ENCODE measurements at regions not wholly inside any gene's neighbourhood (a gene's known extent, or its start where the extent isn't known, plus 50 kb on each side); places are given as distances from the start of the nearest gene placed in this dataset.

DNA sequence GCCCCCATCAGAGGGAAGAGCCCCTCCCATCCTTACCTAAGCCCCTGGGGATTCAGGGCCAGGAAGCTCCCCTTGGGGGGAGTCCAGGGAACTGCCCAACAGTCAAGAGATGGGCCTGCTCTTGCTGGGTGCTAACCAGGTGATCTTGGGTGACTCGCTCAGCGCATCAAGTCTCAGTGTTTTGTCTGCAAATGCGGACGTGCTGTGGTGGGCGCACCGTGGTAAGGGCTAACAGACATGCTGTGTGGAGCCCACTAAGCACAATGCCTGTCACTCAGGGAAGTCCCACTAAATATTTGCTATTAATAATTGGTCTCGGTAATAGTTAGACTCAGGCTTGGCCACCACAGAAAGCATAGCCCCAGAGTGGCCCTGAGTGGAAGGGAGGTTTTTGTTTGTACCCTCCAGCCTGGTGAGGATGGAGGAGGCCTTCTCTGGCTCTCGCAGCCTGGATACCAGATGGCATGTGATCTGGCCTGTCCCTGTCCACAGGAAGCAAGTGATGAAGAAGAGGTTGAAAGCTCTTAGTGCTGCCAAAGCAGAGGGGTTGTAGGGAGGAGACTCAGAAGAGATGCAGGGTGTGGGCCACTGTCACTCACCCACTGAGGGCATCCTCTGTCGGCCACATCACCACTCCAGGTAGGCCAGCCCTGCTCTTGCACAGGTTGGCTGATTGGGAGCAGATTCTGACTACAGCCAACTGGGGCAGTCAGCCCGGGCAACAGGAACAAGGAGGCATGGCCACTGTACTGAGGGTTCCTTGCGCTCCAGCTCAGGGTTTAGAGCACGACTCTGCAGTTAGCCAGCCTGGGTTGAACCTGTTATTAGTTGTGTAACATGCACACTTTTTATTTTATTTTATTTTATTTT, 69.8 kb upstream of the KSR1 start:
- intact Hi-C loops (cut with DNase I, micrococcal nuclease): no loop called here
- TF ChIP-seq CTCF (IDR thresholded peaks at IDR 0.05): no peak
- no peaks in the 10 kb centered on the region for H3K4me1 ChIP-seq (ENCODE audit: insufficient read depth, low read length)

DNA sequence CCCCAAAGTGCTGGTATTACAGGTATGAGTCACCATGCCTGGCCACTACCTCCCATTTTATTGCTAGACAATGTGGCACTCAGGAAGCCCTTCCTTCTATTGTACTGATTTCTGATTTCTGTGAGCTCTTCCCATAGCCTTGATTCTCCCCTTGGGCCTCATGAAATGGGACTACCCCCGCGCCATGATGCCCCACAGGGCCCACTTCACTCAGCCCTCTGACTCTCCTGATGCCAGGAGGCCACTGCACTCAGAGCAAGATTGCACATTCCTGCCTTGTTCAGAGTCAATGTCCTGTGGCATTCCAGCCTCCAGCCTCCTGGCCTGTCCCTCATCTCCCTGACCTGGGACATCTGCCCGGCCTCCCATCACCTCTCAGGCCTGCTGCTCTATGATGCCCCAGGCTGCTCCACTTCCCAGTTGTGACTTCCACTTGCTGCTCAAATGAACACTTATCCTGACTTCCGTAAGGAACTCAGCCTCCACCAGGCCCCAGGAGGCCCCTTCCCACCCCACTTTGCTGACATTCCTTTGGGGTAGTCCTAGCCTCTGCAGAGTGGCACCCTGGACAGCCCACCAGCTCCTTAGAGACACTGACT, 66.6 kb upstream of the KSR1 start:
- ATAC-seq (ENCODE audit: poor library complexity): no peak
- Histone ChIP-seq H3K36me3 (ENCODE audit: insufficient read depth, low read length) (no peaks in the 10 kb centered on the region), H3K27ac (ENCODE audit: low read depth in 1 of 2, low read length in 2 of 2) (no peak overlapping the region), H3K4me3 (ENCODE audit: low read length) (no peak overlapping the region), H3K9me3 (ENCODE audit: control insufficient read depth in 1 of 2, insufficient read depth in 1 of 2, low read length in 2 of 2) (no peaks in the 10 kb centered on the region), H3K27me3 (ENCODE audit: control insufficient read depth in 1 of 2, insufficient read depth in 2 of 2, low read length in 2 of 2) (no peaks in the 10 kb centered on the region), H3K4me1 (ENCODE audit: insufficient read depth, low read length) (no peaks in the 10 kb centered on the region)
- no peak overlapping the region for H3K4me3 Mint-ChIP-seq
- H3K27ac Mint-ChIP-seq: no peak overlapping the region
- H3K4me1 Mint-ChIP-seq (ENCODE audit: low read depth): no peaks in the 10 kb centered on the region
- peaks cover 7% of the 10 kb centered on the region for H3K27me3 Mint-ChIP-seq
- ChIA-PET POLR2A (interaction anchor here (0.6 kb wide), 1 partner anchor 1959 kb away, joined by 3 read pairs; no protein-coding TSS in a partner anchor), CTCF (no interaction called here)
- TF ChIP-seq CTCF (IDR thresholded peaks at IDR 0.05): no peak
- no peaks in the 10 kb centered on the region for H3K36me3 Mint-ChIP-seq (ENCODE audit: low read depth)
- no peak for DNase-seq
- intact Hi-C loops (cut with DNase I, micrococcal nuclease): no loop called here
- no peaks in the 10 kb centered on the region for H3K9me3 Mint-ChIP-seq

More for the DNA sequence above, 69.8 kb upstream of the KSR1 start:
- H3K4me3 Mint-ChIP-seq: no peak overlapping the region
- H3K27ac Mint-ChIP-seq: no peak overlapping the region
- ATAC-seq (ENCODE audit: poor library complexity) (no peak), DNase-seq (no peak)
- Histone ChIP-seq H3K27me3 (ENCODE audit: control insufficient read depth in 1 of 2, insufficient read depth in 2 of 2, low read length in 2 of 2) (no peaks in the 10 kb centered on the region), H3K9me3 (ENCODE audit: control insufficient read depth in 1 of 2, insufficient read depth in 1 of 2, low read length in 2 of 2) (no peaks in the 10 kb centered on the region), H3K4me3 (ENCODE audit: low read length) (no peak overlapping the region), H3K36me3 (ENCODE audit: insufficient read depth, low read length) (no peaks in the 10 kb centered on the region), H3K27ac (ENCODE audit: low read depth in 1 of 2, low read length in 2 of 2) (no peak overlapping the region)
- ChIA-PET POLR2A (interaction anchor here (0.8 kb wide), 1 partner anchor 228 kb away, joined by 4 read pairs; no protein-coding TSS in a partner anchor), CTCF (no interaction called here)
- no peaks in the 10 kb centered on the region for H3K36me3 Mint-ChIP-seq (ENCODE audit: low read depth)
- H3K27me3 Mint-ChIP-seq: peaks cover 8% of the 10 kb centered on the region
- no peaks in the 10 kb centered on the region for H3K4me1 Mint-ChIP-seq (ENCODE audit: low read depth)
- no peaks in the 10 kb centered on the region for H3K9me3 Mint-ChIP-seq

GRCh38 chr17:27390540-27390939, 65.7 kb upstream of the KSR1 start:
- Histone ChIP-seq H3K4me3 (ENCODE audit: low read length) (no peak overlapping the region), H3K9me3 (ENCODE audit: control insufficient read depth in 1 of 2, insufficient read depth in 1 of 2, low read length in 2 of 2) (no peaks in the 10 kb centered on the region), H3K27me3 (ENCODE audit: control insufficient read depth in 1 of 2, insufficient read depth in 2 of 2, low read length in 2 of 2) (peaks cover 0 to 2% of the 10 kb centered on the region in 2 experiments), H3K27ac (ENCODE audit: low read depth in 1 of 2, low read length in 2 of 2) (no peak overlapping the region), H3K36me3 (ENCODE audit: insufficient read depth, low read length) (no peaks in the 10 kb centered on the region), H3K4me1 (ENCODE audit: insufficient read depth, low read length) (no peaks in the 10 kb centered on the region)
- H3K4me1 Mint-ChIP-seq (ENCODE audit: low read depth): no peaks in the 10 kb centered on the region
- H3K4me3 Mint-ChIP-seq: no peak overlapping the region
- H3K36me3 Mint-ChIP-seq (ENCODE audit: low read depth): no peaks in the 10 kb centered on the region
- H3K9me3 Mint-ChIP-seq: no peaks in the 10 kb centered on the region
- peaks cover 14% of the 10 kb centered on the region for H3K27me3 Mint-ChIP-seq
- no peak for TF ChIP-seq CTCF (IDR thresholded peaks at IDR 0.05)
- ATAC-seq (ENCODE audit: poor library complexity): no peak
- no peak overlapping the region for H3K27ac Mint-ChIP-seq
- CTCF ChIA-PET: no interaction called here
- intact Hi-C loops (cut with DNase I, micrococcal nuclease): no loop called here
- POLR2A ChIA-PET: no interaction called here
- DNase-seq: no peak
